ENCODE measurements at regions not wholly inside any gene's neighbourhood (a gene's known extent, or its start where the extent isn't known, plus 50 kb on each side); places are given as distances from the start of the nearest gene placed in this dataset.

DNA sequence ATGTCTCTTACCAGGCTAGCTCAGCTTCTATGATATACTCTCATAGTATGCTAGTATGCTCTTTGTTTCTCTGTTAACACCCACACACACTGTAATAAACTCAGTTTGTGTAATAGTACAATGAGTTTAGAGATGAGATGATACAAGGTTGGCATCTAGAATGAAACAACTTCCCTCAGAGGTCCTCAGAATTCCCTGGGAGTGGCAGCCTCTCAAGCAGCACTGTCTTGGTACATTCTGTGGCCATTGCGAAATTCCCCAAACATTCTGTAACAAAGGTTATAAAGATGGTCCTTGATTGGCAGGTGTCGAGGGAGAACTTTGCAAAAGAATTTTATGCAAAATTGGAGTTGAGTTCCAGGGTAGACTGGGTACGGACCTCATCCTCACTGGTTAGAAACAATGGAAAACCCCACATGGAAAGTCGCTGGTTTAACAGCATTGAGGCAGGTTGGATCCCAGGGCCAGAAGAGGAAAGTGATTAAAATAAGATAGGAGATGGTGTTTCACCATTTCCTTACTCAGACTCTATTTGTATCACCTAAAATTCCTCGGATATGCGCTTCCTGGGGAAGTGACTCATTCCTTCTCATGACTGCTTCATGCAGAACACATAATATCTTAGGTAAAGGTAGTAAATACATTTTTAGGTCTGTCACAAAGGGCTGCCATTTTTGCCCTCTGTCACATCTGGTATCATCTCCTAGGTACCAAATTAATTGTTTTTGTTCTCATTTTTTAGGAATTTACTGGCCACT is 657.8 kb downstream of the SORCS1 start:
- CTCF ChIA-PET = no interaction called here
- H3K9me3 ChIP-seq = no peaks in the 10 kb centered on the region
- intact Hi-C loops (cut with micrococcal nuclease; ENCODE audit: unreplicated experiment) = no loop called here
- no peaks in the 10 kb centered on the region for H3K36me3 ChIP-seq (ENCODE audit: control insufficient read depth, insufficient read depth, low read length)
- Mint-ChIP-seq H3K9me3 (ENCODE audit: unreplicated experiment) (no peaks in the 10 kb centered on the region), H3K36me3 (ENCODE audit: insufficient read depth, unreplicated experiment) (no peaks in the 10 kb centered on the region), H3K4me1 (ENCODE audit: low read depth, unreplicated experiment) (no peaks in the 10 kb centered on the region), H3K27me3 (ENCODE audit: insufficient read depth, unreplicated experiment) (no peaks in the 10 kb centered on the region), H3K27ac (ENCODE audit: unreplicated experiment) (no peak overlapping the region), H3K4me3 (ENCODE audit: unreplicated experiment) (no peak overlapping the region)
- H3K4me1 ChIP-seq = no peaks in the 10 kb centered on the region
- no peak overlapping the region for H3K4me3 ChIP-seq (ENCODE audit: low read depth, low read length)
- DNase-seq = no peak
- POLR2A ChIA-PET = no interaction called here
- TF ChIP-seq, protein P1, sequence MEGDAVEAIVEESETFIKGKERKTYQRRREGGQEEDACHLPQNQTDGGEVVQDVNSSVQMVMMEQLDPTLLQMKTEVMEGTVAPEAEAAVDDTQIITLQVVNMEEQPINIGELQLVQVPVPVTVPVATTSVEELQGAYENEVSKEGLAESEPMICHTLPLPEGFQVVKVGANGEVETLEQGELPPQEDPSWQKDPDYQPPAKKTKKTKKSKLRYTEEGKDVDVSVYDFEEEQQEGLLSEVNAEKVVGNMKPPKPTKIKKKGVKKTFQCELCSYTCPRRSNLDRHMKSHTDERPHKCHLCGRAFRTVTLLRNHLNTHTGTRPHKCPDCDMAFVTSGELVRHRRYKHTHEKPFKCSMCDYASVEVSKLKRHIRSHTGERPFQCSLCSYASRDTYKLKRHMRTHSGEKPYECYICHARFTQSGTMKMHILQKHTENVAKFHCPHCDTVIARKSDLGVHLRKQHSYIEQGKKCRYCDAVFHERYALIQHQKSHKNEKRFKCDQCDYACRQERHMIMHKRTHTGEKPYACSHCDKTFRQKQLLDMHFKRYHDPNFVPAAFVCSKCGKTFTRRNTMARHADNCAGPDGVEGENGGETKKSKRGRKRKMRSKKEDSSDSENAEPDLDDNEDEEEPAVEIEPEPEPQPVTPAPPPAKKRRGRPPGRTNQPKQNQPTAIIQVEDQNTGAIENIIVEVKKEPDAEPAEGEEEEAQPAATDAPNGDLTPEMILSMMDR (IDR thresholded peaks at IDR 0.05; ENCODE audit: insufficient read depth in 1 of 2, low read depth in 1 of 2, low read length in 1 of 2, severe bottlenecking in 1 of 2, unreplicated experiment in 1 of 2) = no peak
- H3K27me3 ChIP-seq (replicated peaks; ENCODE audit: control insufficient read depth, insufficient read depth, low read length) = no peaks in the 10 kb centered on the region
- no TSS peak for BruUV-seq (replicated peaks)

DNA sequence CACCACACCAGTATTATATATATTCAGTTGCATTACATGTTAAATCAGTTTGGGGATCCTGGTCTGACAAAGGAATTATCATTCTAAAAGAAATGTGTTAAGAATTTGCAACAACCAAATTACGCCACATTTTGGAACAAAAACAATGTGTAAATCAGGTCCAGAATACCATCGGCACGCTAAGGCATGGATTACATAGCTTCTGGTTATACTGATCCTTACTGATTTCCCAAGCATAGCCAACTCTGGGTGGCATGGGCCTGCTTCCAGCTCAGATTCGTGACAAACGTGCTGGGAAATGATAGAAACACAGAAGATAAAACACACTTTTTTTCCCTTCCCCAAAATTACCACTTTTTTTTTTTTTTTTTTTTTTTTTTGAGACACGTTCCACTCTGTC is 660.0 kb downstream of the SORCS1 start:
- intact Hi-C loops (cut with micrococcal nuclease; ENCODE audit: unreplicated experiment) = no loop called here

DNA sequence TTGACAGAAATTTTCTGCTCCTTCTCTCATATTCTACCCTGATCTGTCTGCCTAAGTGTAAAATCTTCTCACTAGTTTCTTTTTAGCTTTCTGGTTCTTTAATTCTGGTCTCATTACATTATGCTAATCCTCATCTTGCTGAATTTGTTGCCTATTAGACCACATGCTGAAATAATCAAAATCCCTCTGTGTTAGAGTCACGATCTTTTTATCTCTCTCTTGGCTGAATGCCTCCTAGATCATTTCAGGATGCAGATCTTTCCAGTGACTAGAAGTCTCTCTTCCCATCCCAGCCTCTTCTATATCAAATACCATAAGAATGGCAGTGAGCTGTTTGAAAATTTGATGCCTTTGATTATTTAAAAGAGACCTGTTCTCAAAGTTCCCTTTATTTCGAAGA is 661.9 kb downstream of the SORCS1 start:
- Histone ChIP-seq H3K27me3 (replicated peaks; ENCODE audit: control insufficient read depth, insufficient read depth, low read length) (no peaks in the 10 kb centered on the region), H3K4me1 (no peaks in the 10 kb centered on the region), H3K4me3 (ENCODE audit: low read depth, low read length) (no peak overlapping the region), H3K9me3 (no peaks in the 10 kb centered on the region), H3K36me3 (ENCODE audit: control insufficient read depth, insufficient read depth, low read length) (no peaks in the 10 kb centered on the region)
- no peak for DNase-seq
- Mint-ChIP-seq H3K9me3 (ENCODE audit: unreplicated experiment) (no peaks in the 10 kb centered on the region), H3K27me3 (ENCODE audit: insufficient read depth, unreplicated experiment) (no peaks in the 10 kb centered on the region), H3K36me3 (ENCODE audit: insufficient read depth, unreplicated experiment) (no peaks in the 10 kb centered on the region), H3K4me3 (ENCODE audit: unreplicated experiment) (no peak overlapping the region), H3K4me1 (ENCODE audit: low read depth, unreplicated experiment) (no peaks in the 10 kb centered on the region), H3K27ac (ENCODE audit: unreplicated experiment) (no peak overlapping the region)
- TF ChIP-seq, protein P1 (IDR thresholded peaks at IDR 0.05; ENCODE audit: insufficient read depth in 1 of 2, low read depth in 1 of 2, low read length in 1 of 2, severe bottlenecking in 1 of 2, unreplicated experiment in 1 of 2) = no peak
- ChIA-PET POLR2A (no interaction called here), CTCF (no interaction called here)
- no TSS peak for BruUV-seq (replicated peaks)
- intact Hi-C loops (cut with micrococcal nuclease; ENCODE audit: unreplicated experiment) = no loop called here

More for the DNA sequence above, 660.0 kb downstream of the SORCS1 start:
- TF ChIP-seq, protein P1 (IDR thresholded peaks at IDR 0.05; ENCODE audit: insufficient read depth in 1 of 2, low read depth in 1 of 2, low read length in 1 of 2, severe bottlenecking in 1 of 2, unreplicated experiment in 1 of 2) = no peak
- Mint-ChIP-seq H3K4me1 (ENCODE audit: low read depth, unreplicated experiment) (no peaks in the 10 kb centered on the region), H3K27ac (ENCODE audit: unreplicated experiment) (no peak overlapping the region), H3K36me3 (ENCODE audit: insufficient read depth, unreplicated experiment) (no peaks in the 10 kb centered on the region), H3K27me3 (ENCODE audit: insufficient read depth, unreplicated experiment) (no peaks in the 10 kb centered on the region), H3K9me3 (ENCODE audit: unreplicated experiment) (no peaks in the 10 kb centered on the region), H3K4me3 (ENCODE audit: unreplicated experiment) (no peak overlapping the region)
- no peaks in the 10 kb centered on the region for H3K27me3 ChIP-seq (replicated peaks; ENCODE audit: control insufficient read depth, insufficient read depth, low read length)
- no peaks in the 10 kb centered on the region for H3K9me3 ChIP-seq
- ChIA-PET CTCF (no interaction called here), POLR2A (no interaction called here)
- no peaks in the 10 kb centered on the region for H3K4me1 ChIP-seq
- H3K36me3 ChIP-seq (ENCODE audit: control insufficient read depth, insufficient read depth, low read length) = no peaks in the 10 kb centered on the region
- no TSS peak for BruUV-seq (replicated peaks)
- no peak for DNase-seq
- H3K4me3 ChIP-seq (ENCODE audit: low read depth, low read length) = no peak overlapping the region

Data from Caco-2 (cell line).